ENCODE measurements at regions not wholly inside any gene's neighbourhood (a gene's known extent, or its start where the extent isn't known, plus 50 kb on each side); places are given as distances from the start of the nearest gene placed in this dataset.

GRCh38 chr11:106329273-106330018, 252.0 kb downstream of the AASDHPPT start:
- no peak for DNase-seq (ENCODE audit: low read depth, low spot score)

DNA sequence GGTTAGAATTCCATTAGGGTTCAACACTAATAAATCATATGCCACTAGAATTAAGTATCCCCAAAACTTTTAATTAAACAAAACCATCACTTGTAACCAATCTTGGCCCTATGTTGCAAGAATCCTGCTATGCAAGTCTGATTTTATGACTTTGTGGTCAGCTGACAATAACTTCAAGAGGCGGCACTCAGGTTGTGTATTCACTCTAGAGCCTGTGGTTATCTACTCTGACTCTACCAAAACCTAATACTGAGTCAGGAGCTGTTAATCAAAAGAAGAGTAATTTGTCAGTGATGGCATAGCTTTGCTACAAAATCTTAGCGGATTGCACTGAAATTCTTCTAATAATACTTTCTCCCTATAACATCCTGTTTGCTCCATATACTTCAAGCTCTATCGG, 253.7 kb downstream of the AASDHPPT start:
- no peak for DNase-seq (ENCODE audit: low read depth, low spot score)

- DNase-seq (ENCODE audit: low read depth, low spot score) = no peak
These were observed 256.2 kb downstream of the AASDHPPT start for GRCh38 chr11:106333678-106334077.

DNA sequence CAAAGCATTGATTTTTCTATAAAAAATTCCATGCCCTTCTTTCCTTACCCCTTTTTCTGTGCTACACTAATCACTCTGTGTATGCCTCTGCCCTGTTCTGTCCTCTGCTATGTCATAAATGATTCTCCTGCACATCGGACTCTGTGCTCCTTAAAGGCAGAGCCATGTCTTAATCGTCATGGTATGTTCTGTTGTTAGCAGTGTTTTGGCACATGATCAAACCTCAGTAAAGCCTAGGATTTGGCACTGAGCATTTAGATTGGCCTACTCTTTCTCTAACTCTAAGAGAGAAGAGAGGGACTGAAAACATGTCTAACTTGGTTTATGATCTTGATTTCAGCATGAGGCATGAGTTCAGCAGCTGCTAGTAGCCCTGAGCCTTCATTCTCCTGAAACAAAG, 266.9 kb downstream of the AASDHPPT start:
- DNase-seq (ENCODE audit: low read depth, low spot score) = no peak

DNA sequence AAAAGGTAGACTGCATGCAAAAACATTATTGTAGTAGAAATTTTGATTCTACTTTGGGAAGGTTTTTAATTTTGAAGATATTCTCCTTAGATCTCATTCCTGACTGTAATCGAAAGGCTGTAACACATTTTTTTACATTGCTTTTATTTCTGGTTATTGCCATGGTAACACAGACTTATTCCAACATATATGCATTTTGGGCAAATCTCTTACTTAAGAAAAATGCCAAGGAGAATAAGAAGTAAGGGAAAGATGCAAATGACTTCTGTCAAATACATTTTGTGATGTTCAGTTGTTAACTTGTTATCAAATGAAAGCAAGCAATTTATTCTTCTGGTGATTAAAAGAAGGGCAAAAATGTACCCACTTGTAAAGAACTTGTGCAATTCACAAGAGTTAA, 267.5 kb downstream of the AASDHPPT start:
- DNase-seq (ENCODE audit: low read depth, low spot score) = no peak

- DNase-seq (ENCODE audit: low read depth, low spot score) = no peak
These were observed 275.6 kb downstream of the AASDHPPT start for GRCh38 chr11:106353031-106353430.

GRCh38 chr11:106369224-106369623, 291.8 kb downstream of the AASDHPPT start:
- DNase-seq (ENCODE audit: low read depth, low spot score) = no peak

DNA sequence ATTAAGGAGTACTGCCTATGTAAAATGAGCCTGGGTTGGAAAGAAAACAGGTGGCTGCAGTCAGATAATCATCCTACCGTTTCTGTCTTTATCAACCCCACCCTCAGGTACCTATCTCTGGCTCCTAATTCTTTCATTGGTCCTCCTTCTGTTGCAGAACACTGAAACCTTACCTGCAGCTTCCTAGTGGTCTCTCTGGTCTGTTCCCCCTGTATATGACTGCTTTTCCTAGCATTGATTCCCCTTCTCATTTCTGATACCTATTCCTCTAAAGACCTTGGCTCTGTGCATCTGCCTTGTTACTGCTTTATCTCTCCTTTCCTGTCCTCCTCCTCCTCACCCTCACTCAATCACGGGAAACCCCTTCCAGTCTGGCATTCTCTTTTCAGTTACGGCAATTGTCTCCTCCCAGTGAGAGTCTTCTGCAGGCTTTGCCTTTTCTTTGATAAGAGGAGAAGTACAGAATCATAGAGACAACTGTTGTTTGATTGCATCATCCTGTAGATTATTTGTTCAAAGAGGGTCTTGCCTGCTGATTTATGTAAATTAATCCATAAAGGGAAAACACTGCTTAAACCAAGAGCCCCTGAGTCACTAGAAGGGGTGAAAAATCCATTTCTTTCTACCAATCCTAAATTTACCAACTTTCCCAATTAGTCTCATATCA, 301.2 kb downstream of the AASDHPPT start:
- no peak for DNase-seq (ENCODE audit: low read depth, low spot score)

GRCh38 chr11:106379265-106379664, 301.8 kb downstream of the AASDHPPT start:
- DNase-seq (ENCODE audit: low read depth, low spot score) = no peak

GRCh38 chr11:106379712-106380111, 302.2 kb downstream of the AASDHPPT start:
- DNase-seq (ENCODE audit: low read depth, low spot score) = no peak

GRCh38 chr11:106381895-106382294, 304.4 kb downstream of the AASDHPPT start:
- DNase-seq (ENCODE audit: low read depth, low spot score) = peak; percentile 32

DNA sequence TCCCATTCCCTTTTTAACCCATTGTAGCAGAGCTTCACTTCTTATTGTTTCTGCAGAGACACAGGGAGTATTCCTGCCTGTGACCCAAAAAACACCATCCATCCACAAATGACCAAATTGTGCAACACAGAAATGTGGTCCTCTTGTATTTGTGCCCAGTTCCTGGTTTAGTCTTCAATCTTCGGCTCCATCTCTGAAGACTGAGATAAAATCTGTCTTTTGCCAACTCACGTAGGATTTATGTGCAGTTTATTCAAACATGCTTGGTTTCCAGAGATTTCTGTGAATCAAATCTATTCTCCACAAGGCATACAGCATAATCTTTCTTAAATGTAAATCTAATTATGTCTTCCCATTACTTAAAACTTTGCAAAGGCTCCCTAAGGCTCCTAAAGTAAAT, 307.0 kb downstream of the AASDHPPT start:
- no peak for DNase-seq (ENCODE audit: low read depth, low spot score)

DNA sequence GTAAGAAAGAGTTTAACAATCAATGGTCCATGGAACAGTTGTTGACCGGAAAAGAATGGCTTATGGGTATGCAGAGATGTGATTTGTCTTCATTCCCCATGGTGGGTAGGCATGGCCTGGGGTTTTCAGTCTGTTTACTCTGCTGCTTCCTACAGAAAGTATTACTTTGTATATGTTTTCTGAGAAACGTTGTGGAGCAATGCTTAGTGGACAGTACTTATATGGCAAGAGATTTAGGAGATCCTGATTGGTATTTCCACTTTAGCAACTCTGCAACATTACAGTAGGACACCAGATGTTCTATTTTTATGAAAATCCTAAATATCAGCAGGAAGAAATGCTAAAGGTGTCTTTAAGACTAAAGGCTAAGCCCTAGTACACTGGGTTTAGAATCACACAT, 309.1 kb downstream of the AASDHPPT start:
- no peak for DNase-seq (ENCODE audit: low read depth, low spot score)

DNA sequence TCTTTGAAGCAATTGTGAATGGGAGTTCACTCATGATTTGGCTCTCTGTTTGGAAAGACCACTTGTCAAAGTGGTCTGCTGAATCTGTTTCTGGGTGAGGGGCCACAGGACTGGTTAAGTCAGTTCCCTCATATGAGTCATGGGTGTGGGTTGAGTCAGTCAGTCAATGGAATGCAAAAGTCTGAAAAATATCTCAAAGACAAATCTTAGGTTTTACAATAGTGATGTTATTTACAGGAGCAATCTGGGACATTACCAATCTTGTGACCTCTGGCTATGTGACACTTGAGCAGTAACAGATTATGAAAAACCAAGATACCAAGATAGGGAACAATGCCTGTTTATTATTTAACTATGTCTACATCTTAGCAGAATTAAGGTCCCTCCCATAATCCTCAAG, 311.6 kb downstream of the AASDHPPT start:
- peak; percentile 10 for DNase-seq (ENCODE audit: low read depth, low spot score)

DNA sequence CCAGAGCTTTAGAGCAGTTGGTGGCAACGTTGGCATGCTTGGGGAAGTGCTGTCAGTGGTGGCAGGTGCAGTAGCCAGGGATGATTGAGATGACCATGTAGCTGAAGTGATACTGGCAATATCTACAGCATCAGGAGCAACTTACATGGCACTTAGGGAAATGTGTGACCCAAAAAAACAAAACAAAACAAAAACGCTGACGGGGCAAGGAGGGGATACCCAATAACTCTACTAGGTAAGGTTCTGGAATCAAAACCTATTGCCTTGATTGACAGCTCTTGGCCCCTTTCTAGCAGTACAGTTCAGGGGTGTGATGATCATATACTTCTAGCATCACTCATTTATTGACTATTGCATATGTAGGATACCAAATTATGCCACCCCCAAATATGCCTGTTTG, 312.6 kb downstream of the AASDHPPT start:
- no peak for DNase-seq (ENCODE audit: low read depth, low spot score)

GRCh38 chr11:106391771-106392420, 314.4 kb downstream of the AASDHPPT start:
- DNase-seq (ENCODE audit: low read depth, low spot score) = no peak

- no peak for DNase-seq (ENCODE audit: low read depth, low spot score)
These were observed 318.4 kb downstream of the AASDHPPT start for GRCh38 chr11:106395716-106396349.

- DNase-seq (ENCODE audit: low read depth, low spot score) = peak; percentile 23
These were observed 320.5 kb downstream of the AASDHPPT start for GRCh38 chr11:106397787-106398501.

GRCh38 chr11:106398502-106399075, 321.1 kb downstream of the AASDHPPT start:
- no peak for DNase-seq (ENCODE audit: low read depth, low spot score)

DNA sequence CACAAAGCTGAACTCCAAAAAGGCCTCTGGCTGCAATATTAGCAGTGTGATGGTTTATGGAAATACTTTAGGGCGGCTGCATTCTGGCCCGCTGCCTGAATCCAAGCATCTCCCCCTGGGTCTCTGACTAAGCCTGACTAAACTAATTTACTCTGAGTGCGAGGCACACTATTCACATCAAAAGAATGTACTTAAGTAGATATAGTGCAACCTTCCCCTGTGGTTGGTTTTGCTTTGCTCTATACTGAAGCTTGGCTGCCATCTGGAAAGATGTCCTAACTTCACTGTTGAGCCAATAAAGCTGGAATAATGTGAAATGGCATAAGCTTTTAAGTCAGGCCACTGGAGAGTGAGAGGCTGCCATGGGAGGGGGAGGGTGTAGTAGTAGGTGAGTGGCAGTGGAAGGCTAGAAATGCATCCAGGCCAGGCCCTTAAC, 321.6 kb downstream of the AASDHPPT start:
- no peak for DNase-seq (ENCODE audit: low read depth, low spot score)

- no peak for DNase-seq (ENCODE audit: low read depth, low spot score)
These were observed 322.2 kb downstream of the AASDHPPT start for GRCh38 chr11:106399624-106400023.

Data from ELF-1 (cell line).